Activated naive CD4-positive, alpha-beta T cell treated with anti-CD3 and anti-CD28 coated beads, Interleukin-2, amount 50 U/mL, for 24 hours (primary cell): ENCODE measurements at regions not wholly inside any gene's neighbourhood (a gene's known extent, or its start where the extent isn't known, plus 50 kb on each side); places are given as distances from the start of the nearest gene placed in this dataset.
"Not testable (repeated sequence)": the region's sequence is repeated elsewhere in the genome, so short reads cannot be mapped to it uniquely, and the experiment has no call there.

ENCODE experiments used
- H3K27ac Mint-ChIP-seq: one replicate; pipeline ENCODE4 v1.8.0; 2021; ENCODE audit warnings: mild to moderate bottlenecking, mixed read lengths
- H3K27me3 Mint-ChIP-seq: one replicate; pipeline ENCODE4 v1.8.0; 2021; ENCODE audit warnings: mixed read lengths
- H3K36me3 Mint-ChIP-seq: one replicate; pipeline ENCODE4 v1.8.0; 2021; ENCODE audit warnings: mixed read lengths
- H3K4me1 Mint-ChIP-seq: one replicate; pipeline ENCODE4 v1.8.0; 2021; ENCODE audit warnings: mixed read lengths
- H3K4me3 Mint-ChIP-seq: one replicate; pipeline ENCODE4 v1.8.0; 2021; ENCODE audit warnings: mild to moderate bottlenecking, mixed read lengths
- H3K9me3 Mint-ChIP-seq: one replicate; pipeline ENCODE4 v1.8.0; 2021; ENCODE audit warnings: mixed read lengths

DNA sequence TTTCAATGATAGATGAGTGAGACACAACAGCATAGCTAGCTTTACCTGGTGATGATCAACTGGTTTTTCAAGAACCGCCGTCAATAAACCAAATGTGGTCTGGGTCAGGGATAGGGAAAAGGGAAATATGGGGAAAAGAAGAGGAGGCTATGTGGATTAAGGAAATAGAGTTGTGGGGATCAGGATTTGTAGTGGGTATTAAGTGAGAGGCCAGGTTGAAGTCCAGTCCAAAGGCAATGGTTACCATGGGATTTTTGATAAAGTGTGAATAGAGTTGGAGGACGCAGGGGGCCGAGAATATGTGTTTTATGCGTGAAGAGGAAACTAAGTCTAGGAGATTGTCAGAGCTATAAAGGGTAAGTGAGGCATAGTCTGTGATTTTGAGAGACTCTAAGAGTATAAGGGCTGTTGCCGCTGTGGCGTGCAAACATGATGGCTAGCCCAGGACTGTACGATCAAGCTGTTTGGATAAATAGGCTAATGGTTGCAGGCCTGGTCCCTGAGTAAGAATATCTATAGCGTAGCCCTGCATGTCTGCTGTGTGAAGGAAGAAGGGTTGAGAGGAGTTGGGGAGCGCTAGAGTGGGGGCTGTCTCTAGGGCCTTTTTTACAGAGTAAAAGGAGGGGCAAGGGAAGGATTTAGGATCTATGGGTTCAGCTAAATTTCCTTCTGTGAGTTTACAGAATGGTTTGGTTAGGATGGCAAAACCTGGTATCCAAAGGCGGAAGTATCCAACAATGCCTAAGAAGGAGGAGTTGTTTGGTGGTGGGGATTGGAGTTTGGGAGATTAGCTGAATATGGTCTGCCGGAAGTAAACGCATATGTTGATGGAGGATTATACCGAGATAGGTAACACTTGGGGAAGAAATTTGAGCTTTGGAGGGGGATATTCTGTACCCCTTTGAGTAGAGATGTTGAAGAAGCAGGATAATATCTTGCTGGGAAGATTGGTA lies 749.7 kb upstream of the ADGRB3 start:
- no peaks in the 10 kb centered on the region for H3K36me3 Mint-ChIP-seq
- no peak overlapping the region for H3K27ac Mint-ChIP-seq
- no peaks in the 10 kb centered on the region for H3K4me1 Mint-ChIP-seq
- no peaks in the 10 kb centered on the region for H3K27me3 Mint-ChIP-seq
- peaks cover 8% of the 10 kb centered on the region for H3K9me3 Mint-ChIP-seq
- H3K4me3 Mint-ChIP-seq: no peak overlapping the region

DNA sequence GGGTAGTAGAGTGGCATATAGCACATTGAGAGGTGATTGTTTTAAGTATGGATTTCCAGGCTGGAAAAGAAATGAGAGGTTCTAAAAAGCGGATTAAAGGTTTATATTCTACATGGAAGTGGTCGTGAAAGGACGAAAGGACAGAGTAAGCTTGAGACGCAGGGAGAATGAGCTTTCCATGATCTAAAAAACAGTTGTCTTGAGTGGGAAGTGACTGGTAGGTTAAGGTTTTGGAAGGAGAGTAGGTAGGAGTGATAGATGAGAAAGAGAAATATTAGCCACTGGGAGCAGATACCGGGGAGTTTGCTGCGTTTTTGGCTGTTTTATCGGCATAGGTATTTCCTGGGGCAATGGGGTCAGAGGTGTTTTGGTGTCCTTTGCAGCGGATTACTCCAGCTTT lies 750.6 kb upstream of the ADGRB3 start:
- H3K9me3 Mint-ChIP-seq: peaks cover 8% of the 10 kb centered on the region
- no peaks in the 10 kb centered on the region for H3K4me1 Mint-ChIP-seq
- H3K4me3 Mint-ChIP-seq: no peak overlapping the region
- H3K27ac Mint-ChIP-seq: no peak overlapping the region
- no peaks in the 10 kb centered on the region for H3K36me3 Mint-ChIP-seq
- H3K27me3 Mint-ChIP-seq: no peaks in the 10 kb centered on the region

DNA sequence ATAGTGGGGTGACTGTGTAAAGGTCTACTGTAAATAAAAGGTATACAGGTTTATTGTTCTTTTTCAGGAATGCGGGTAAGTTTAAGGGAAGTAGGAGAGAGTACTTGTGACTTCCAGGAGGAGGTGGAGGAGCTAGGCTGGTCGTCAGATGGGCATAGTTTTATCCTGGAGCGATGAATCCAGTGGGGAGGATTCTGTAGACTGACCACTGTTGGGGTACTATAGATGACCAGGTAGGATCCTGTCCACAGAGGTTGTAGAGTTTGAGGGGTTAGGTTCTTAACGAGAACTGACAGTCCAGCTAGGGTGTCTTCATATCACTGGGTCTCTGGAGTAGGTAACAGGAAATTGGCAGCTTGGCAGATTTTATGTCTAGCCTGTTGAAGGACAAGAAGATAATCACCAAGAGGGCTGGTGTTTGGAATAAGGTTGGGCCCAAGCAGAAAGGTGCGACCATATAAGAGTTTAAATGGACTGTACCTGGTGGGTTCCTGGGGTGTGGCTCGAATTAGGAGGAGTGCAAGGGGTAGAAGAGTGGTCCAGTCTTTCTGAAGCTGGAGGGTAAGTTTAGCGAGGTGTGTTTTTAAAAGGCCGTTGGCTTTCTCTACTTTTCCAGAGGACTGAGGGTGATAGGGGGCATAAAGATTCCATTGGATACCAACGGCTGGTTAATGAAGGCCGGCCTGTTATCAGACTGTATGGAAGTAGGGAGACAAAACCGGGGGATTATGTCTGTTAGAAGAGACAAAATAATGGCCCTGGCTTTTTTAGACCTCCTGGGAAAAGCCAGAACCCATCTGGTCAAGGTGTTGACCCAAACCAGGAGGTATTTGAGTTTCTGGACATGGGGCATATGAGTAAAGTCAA lies 751.3 kb upstream of the ADGRB3 start:
- no peak overlapping the region for H3K27ac Mint-ChIP-seq
- no peaks in the 10 kb centered on the region for H3K4me1 Mint-ChIP-seq
- no peaks in the 10 kb centered on the region for H3K27me3 Mint-ChIP-seq
- H3K36me3 Mint-ChIP-seq: no peaks in the 10 kb centered on the region
- H3K4me3 Mint-ChIP-seq: no peak overlapping the region
- peaks cover 7% of the 10 kb centered on the region for H3K9me3 Mint-ChIP-seq

DNA sequence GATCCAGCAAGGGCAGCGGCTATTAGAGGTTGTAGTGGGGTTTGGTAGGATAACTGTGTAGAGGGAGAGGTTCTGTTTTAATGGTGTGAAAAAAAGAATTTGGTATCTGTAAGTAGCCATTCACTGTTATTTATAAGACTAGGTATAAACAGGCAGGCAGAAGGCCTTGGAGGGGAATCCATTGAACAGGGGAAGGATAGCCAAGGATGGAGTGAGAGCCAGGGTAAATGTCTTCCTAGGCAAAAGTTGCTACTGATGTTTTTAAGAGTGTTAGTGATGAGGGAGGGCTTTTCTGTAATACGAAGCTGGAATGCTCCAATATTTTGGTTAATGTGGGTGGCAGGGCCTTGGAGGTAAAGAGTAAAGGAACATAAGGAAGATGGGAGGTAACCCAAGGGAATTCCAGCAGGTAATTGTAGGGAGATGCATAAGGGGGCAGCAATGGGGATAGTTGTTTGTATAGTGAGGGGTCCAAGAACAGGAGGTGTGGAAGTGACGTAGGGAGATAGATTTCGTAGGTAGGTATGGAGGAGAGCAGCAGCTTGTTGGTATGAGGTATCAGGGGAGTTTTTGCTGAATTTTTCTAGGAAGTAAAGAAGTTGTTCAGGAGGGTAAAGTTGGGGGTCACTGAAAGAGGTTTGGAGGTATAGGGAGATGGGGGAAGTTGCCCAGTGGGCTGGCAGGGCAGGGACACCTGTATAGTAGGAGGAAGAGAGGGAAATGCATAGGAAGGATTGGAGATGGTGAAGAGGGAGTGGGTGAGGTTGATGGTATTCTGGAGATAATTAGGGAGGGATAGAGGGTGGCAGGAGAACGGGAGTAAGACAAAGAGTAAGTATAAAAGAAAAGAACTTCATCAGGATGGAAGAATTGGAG lies 752.4 kb upstream of the ADGRB3 start:
- H3K4me1 Mint-ChIP-seq: no peaks in the 10 kb centered on the region
- H3K9me3 Mint-ChIP-seq: no peaks in the 10 kb centered on the region
- no peak overlapping the region for H3K4me3 Mint-ChIP-seq
- no peaks in the 10 kb centered on the region for H3K27me3 Mint-ChIP-seq
- no peak overlapping the region for H3K27ac Mint-ChIP-seq
- no peaks in the 10 kb centered on the region for H3K36me3 Mint-ChIP-seq

DNA sequence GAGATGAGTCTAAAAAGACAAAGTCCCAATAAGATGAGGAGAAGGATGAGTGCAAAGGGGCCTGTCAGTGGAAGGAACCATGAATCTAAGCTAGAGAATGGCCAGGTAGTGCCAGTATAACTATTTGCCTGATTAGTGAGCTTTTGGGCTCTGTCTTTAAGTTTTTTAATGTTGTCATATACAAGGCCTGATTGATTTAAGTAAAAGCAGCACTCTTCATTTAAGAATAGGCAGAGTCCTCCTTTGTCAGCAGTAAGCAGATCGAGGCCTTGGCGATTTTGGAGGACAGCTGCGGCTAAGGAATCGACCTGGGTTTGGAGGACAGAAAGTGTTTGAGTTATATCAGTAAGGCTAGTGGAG lies 753.4 kb upstream of the ADGRB3 start:
- H3K4me1 Mint-ChIP-seq: no peaks in the 10 kb centered on the region
- no peaks in the 10 kb centered on the region for H3K27me3 Mint-ChIP-seq
- no peaks in the 10 kb centered on the region for H3K9me3 Mint-ChIP-seq
- H3K4me3 Mint-ChIP-seq: no peak overlapping the region
- no peaks in the 10 kb centered on the region for H3K36me3 Mint-ChIP-seq
- no peak overlapping the region for H3K27ac Mint-ChIP-seq

DNA sequence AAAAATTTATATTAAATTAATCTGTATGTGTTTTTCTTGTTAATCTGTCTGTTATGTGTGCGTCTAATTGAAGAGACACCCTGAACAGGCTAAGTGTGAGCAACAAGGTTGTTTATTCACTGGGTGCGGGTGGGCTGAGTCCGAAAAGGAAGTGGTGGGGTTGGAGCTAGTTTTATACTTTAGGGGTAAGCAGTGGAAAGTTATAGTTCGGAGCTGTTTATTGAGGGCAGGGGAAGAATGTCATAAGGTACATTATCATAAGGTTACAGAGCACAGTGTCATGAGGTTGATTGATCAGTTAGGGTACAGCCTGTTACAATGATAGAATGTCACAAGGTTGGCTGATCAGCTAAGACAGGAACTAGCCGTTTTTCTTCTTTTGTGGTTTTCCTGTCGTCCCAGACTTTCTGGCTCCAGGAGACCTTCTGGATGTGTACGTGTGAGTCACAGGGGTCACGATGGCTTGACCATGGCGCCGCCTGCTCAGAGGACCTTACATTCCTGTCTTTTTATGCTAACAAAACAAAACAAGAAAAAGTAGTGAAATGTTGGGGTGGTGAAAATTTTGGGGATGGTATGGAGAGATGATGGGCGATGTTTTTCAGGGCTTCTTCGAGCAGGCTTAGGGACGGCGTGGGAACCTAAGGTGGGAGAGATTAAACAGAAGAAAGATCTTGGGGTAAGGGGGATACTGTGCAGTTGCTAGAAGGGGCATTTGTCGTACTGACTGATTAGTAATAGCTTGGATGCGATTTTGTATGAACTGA lies 754.0 kb upstream of the ADGRB3 start:
- Mint-ChIP-seq H3K4me1 (no peaks in the 10 kb centered on the region), H3K9me3 (no peaks in the 10 kb centered on the region), H3K27me3 (no peaks in the 10 kb centered on the region), H3K4me3 (no peak overlapping the region), H3K27ac (no peak overlapping the region), H3K36me3 (no peaks in the 10 kb centered on the region)

DNA sequence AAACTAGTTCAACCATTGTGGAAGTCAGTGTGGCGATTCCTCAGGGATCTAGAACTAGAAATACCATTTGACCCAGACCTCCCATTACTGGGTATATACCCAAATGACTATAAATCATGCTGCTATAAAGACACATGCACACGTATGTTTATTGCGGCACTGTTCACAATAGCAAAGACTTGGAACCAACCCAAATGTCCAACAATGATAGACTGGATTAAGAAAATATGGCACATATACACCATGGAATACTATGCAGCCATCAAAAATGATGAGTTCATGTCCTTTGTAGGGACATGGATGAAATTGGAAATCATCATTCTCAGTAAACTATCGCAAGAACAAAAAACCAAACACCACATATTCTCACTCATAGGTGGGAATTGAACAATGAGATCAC lies 754.7 kb upstream of the ADGRB3 start:
- not testable (repeated sequence) for H3K27me3 Mint-ChIP-seq, H3K36me3 Mint-ChIP-seq, H3K27ac Mint-ChIP-seq, H3K4me3 Mint-ChIP-seq, H3K9me3 Mint-ChIP-seq, H3K4me1 Mint-ChIP-seq

DNA sequence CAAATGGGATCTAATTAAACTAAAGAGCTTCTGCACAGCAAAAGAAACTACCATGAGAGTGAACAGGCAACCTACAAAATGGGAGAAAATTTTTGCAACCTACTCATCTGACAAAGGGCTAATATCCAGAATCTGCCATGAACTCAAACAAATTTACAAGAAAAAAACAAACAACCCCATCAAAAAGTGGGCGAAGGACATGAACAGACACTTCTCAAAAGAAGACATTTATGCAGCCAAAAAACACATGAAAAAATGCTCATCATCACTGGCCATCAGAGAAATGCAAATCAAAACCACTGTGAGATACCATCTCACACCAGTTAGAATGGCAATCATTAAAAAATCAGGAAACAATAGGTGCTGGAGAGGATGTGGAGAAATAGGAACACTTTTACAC lies 755.2 kb upstream of the ADGRB3 start:
- H3K4me3 Mint-ChIP-seq: not testable (repeated sequence)

DNA sequence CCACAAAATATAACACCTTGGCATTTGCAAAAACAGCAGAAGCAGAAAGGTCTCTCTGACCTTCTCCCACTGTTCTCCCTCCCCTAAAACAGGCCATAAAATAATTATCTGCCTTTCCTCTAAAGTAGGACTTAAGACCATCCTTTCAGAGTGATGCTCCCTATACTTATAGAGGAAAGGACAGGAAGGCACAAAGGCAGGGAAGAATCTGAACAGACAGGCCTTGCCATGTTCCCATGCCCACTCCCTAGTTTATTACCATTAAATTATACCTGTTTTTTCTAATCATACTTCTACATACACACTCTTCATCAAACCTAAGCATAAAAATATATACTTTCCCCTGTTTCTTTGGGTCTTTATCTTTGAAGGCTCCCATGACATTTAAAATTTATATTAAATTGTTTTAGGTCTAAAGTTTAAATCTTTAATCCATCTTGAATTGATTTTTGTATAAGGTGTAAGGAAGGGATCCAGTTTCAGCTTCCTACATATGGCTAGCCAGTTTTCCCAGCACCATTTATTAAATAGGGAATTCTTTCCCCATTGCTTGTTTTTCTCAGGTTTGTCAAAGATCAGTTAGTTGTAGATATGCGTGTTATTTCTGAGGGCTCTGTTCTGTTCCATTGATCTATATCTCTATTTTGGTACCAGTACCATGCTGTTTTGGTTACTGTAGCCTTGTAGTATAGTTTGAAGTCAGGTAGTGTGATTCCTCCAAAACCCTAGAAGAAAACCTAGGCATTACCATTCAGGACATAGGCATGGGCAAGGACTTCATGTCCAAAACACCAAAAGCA lies 755.8 kb upstream of the ADGRB3 start:
- H3K27me3 Mint-ChIP-seq, H3K9me3 Mint-ChIP-seq, H3K4me3 Mint-ChIP-seq, H3K36me3 Mint-ChIP-seq, H3K4me1 Mint-ChIP-seq, H3K27ac Mint-ChIP-seq: not testable (repeated sequence)

More for the DNA sequence above, 755.2 kb upstream of the ADGRB3 start:
- H3K27ac Mint-ChIP-seq, H3K27me3 Mint-ChIP-seq, H3K4me1 Mint-ChIP-seq, H3K36me3 Mint-ChIP-seq, H3K9me3 Mint-ChIP-seq: not testable (repeated sequence)

DNA sequence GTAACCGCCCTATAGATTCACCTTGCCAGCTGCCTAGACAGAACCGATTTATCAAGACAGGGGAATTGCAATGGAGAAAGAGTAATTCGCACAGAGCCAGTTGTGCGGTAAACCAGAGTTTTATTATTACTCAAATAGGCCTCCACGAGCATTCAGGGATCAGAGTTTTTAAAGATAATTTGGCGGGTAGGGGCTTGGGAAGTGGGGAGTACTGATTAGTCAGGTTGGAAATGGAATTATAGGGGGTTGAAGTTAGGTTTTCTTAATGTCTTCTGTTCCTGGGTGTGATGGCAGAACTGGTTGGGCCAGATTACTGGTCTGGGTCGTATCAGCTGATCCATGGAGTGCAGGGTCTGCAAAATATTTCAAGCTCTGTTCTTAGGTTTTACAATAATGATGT lies 756.9 kb upstream of the ADGRB3 start:
- not testable (repeated sequence) for H3K9me3 Mint-ChIP-seq, H3K4me1 Mint-ChIP-seq, H3K4me3 Mint-ChIP-seq, H3K27me3 Mint-ChIP-seq, H3K27ac Mint-ChIP-seq, H3K36me3 Mint-ChIP-seq

DNA sequence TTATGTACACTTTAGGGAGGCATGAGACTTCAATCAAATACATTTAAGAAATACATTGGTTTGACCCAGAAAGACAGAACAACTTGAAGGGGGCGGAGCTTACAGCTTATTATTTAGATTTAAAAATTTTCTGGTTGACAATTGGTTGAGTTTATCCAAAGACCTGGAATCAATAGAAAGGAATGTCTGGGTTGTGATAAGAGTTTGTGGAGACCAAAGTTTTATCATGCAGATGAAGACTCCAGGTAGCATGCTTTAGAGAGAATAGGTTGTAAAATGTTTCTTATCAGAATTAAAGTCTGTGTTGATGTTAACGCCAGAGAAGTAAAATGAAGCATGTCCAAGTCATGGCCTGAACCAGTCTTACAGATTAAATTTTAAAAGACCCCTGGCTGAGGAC lies 757.8 kb upstream of the ADGRB3 start:
- Mint-ChIP-seq H3K27me3 (no peaks in the 10 kb centered on the region), H3K27ac (no peak overlapping the region), H3K9me3 (peaks cover 8% of the 10 kb centered on the region), H3K36me3 (no peaks in the 10 kb centered on the region), H3K4me3 (no peak overlapping the region), H3K4me1 (no peaks in the 10 kb centered on the region)

DNA sequence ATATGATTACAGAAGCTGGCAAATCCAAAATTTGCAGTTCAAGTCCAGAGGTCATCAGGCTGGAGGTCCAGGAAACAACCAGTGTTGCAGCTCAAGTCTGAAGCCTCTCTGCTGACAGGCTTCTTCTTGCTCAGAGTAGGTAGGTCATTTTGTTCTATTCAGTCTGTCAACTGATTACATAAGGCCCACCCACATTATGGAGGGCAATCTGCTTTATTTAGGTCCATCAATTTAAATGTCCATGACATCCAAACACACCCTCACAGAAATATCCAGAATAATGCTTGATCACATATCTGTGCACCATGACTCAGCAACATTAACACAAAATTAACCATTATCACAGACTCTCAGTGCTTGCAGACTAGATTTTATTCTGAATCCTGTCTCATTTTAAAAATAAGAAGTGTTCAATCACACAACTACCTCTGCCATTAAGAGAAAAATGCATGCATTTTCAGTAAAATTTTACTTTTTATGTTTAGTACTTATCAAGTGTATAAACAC lies 759.2 kb upstream of the ADGRB3 start:
- Mint-ChIP-seq H3K36me3 (no peaks in the 10 kb centered on the region), H3K27ac (no peak overlapping the region), H3K27me3 (no peaks in the 10 kb centered on the region), H3K4me1 (no peaks in the 10 kb centered on the region), H3K9me3 (peaks cover 8% of the 10 kb centered on the region), H3K4me3 (no peak overlapping the region)

DNA sequence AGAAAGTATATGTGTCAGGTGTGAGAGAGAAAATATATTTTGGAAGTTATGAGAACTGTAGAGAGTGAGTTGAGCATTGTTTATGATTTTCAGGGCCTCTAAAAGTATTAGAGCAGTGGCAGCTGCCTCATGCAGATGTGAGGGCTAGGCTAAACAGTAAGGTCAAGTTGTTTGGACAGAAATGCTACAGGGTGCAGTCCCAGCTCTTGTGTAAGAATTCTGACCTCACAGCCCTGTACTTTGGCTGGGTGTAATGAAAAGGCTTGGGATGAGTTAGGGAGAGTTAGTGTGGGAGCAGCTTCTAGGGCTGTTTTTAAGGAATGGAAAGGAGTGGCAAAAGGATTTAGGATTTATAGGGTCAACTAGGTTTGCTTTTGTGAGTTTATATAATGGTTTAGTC lies 764.8 kb upstream of the ADGRB3 start:
- Mint-ChIP-seq H3K27ac (no peak overlapping the region), H3K36me3 (no peaks in the 10 kb centered on the region), H3K27me3 (no peaks in the 10 kb centered on the region), H3K9me3 (peaks cover 8% of the 10 kb centered on the region), H3K4me1 (no peaks in the 10 kb centered on the region), H3K4me3 (no peak overlapping the region)

DNA sequence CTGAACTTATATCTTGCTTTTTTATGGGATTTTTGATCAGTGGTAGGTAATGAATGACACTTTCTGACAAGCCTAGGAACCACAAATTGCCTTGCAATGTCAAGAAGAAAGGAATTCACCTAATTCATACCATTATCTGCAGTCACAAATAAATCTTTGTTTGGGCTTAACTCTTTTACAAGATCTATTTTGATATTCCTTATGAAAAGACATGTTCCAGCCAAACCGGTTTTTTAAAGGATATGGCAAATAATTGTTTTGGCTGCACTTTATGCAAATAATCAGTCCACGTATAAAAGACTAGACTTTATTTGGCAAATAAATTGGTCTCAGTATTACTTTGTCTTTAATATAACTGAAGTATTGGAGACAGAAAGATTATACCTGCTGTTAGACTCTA lies 771.7 kb upstream of the ADGRB3 start:
- H3K27me3 Mint-ChIP-seq: no peaks in the 10 kb centered on the region
- H3K4me1 Mint-ChIP-seq: no peaks in the 10 kb centered on the region
- H3K9me3 Mint-ChIP-seq: no peaks in the 10 kb centered on the region
- no peaks in the 10 kb centered on the region for H3K36me3 Mint-ChIP-seq
- H3K4me3 Mint-ChIP-seq: no peak overlapping the region
- H3K27ac Mint-ChIP-seq: no peak overlapping the region
